ENCODE measurements at regions not wholly inside any gene's neighbourhood (a gene's known extent, or its start where the extent isn't known, plus 50 kb on each side); places are given as distances from the start of the nearest gene placed in this dataset.
"Not testable (repeated sequence)": the region's sequence is repeated elsewhere in the genome, so short reads cannot be mapped to it uniquely, and the experiment has no call there.

- DNase-seq (ENCODE audit: low read depth in 2 of 3, low spot score in 2 of 3): not testable (repeated sequence)
Observed at GRCh38 chr1:146729642-146730344, 208.3 kb upstream of the NBPF12 start.

- not testable (repeated sequence) for DNase-seq (ENCODE audit: low read depth in 2 of 3, low spot score in 2 of 3)
Observed at GRCh38 chr1:146715054-146715453, 223.1 kb upstream of the NBPF12 start.

GRCh38 chr1:146710838-146711521 lies 227.1 kb upstream of the NBPF12 start:
- not testable (repeated sequence) for DNase-seq (ENCODE audit: low read depth in 2 of 3, low spot score in 2 of 3)

GRCh38 chr1:146709302-146709701 lies 228.8 kb upstream of the NBPF12 start:
- not testable (repeated sequence) for DNase-seq (ENCODE audit: low read depth in 2 of 3, low spot score in 2 of 3)

GRCh38 chr1:146704162-146704724 lies 233.9 kb upstream of the NBPF12 start:
- DNase-seq (ENCODE audit: low read depth in 2 of 3, low spot score in 2 of 3): not testable (repeated sequence)

GRCh38 chr1:146701320-146701719 lies 236.8 kb upstream of the NBPF12 start:
- not testable (repeated sequence) for DNase-seq (ENCODE audit: low read depth in 2 of 3, low spot score in 2 of 3)

GRCh38 chr1:146695388-146695787 lies 242.7 kb upstream of the NBPF12 start:
- DNase-seq (ENCODE audit: low read depth in 2 of 3, low spot score in 2 of 3): not testable (repeated sequence)

GRCh38 chr1:146691798-146692197 lies 246.3 kb upstream of the NBPF12 start:
- DNase-seq (ENCODE audit: low read depth in 2 of 3, low spot score in 2 of 3): not testable (repeated sequence)

GRCh38 chr1:146688893-146689292 lies 249.2 kb upstream of the NBPF12 start:
- not testable (repeated sequence) for DNase-seq (ENCODE audit: low read depth in 2 of 3, low spot score in 2 of 3)

- DNase-seq (ENCODE audit: low read depth in 2 of 3, low spot score in 2 of 3): not testable (repeated sequence)
Observed at GRCh38 chr1:146686777-146687366, 251.3 kb upstream of the NBPF12 start.

- not testable (repeated sequence) for DNase-seq (ENCODE audit: low read depth in 2 of 3, low spot score in 2 of 3)
Observed at GRCh38 chr1:146683126-146683429, 255.0 kb upstream of the NBPF12 start.

GRCh38 chr1:146682227-146683125 lies 255.6 kb upstream of the NBPF12 start:
- DNase-seq (ENCODE audit: low read depth in 2 of 3, low spot score in 2 of 3): not testable (repeated sequence)

- DNase-seq (ENCODE audit: low read depth in 2 of 3, low spot score in 2 of 3): not testable (repeated sequence)
Observed at GRCh38 chr1:146673729-146674299, 264.3 kb upstream of the NBPF12 start.

- DNase-seq (ENCODE audit: low read depth in 2 of 3, low spot score in 2 of 3): not testable (repeated sequence)
Observed at GRCh38 chr1:146672608-146673007, 265.5 kb upstream of the NBPF12 start.

GRCh38 chr1:146671588-146671987 lies 266.5 kb upstream of the NBPF12 start:
- DNase-seq (ENCODE audit: low read depth in 2 of 3, low spot score in 2 of 3): not testable (repeated sequence)

- not testable (repeated sequence) for DNase-seq (ENCODE audit: low read depth in 2 of 3, low spot score in 2 of 3)
Observed at GRCh38 chr1:146670832-146671566, 267.1 kb upstream of the NBPF12 start.

- not testable (repeated sequence) for DNase-seq (ENCODE audit: low read depth in 2 of 3, low spot score in 2 of 3)
Observed at GRCh38 chr1:146666275-146666674, 271.8 kb upstream of the NBPF12 start.

GRCh38 chr1:146660242-146660641 lies 277.9 kb upstream of the NBPF12 start:
- not testable (repeated sequence) for DNase-seq (ENCODE audit: low read depth in 2 of 3, low spot score in 2 of 3)

- not testable (repeated sequence) for DNase-seq (ENCODE audit: low read depth in 2 of 3, low spot score in 2 of 3)
Observed at GRCh38 chr1:146656356-146657060, 281.6 kb upstream of the NBPF12 start.
